ENCODE measurements at regions not wholly inside any gene's neighbourhood (a gene's known extent, or its start where the extent isn't known, plus 50 kb on each side); places are given as distances from the start of the nearest gene placed in this dataset.
"Not testable (repeated sequence)": the region's sequence is repeated elsewhere in the genome, so short reads cannot be mapped to it uniquely, and the experiment has no call there.

DNA sequence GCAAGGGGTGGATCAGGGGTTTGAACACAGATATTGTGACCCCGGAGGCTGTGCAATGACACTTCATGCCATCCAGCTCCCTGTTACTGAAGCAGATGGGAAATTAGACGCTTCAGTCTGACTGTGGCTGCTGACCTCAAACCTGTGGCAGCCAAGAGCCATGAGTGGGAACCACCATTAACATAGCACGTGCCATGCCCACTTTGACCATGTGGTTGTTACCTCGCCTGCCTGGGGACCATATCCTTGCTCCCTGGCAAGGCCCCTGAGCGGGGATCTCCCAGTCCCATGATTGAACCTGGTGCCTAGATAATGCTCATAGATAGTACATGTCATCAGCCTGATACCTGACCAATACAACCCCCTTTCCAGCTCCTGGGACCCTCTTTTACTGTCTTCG is 68.9 kb downstream of the CYP26B1 start:
- no peak for DNase-seq (ENCODE audit: low read depth in 3 of 3)

DNA sequence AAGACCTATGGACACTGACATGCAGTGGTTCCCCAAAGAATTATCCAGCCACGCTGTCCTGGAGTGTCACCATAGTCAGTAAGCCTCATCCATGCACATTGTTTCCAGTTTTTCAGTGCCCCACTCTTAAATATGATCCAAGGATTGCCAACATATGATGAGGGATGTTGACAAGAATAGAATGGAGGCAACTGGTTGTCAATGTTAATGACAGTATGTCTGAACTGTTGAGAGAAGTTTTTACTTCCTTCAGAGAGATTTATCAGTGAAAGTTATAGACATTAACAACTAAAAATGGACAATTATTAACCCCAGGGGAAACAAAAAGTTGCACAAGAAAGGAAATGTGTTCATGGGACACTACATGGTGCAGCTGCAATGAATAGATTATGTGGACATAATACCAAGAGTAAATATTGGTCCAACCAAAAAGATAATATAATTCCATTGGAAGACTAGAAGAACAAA is 69.9 kb downstream of the CYP26B1 start:
- no peak for DNase-seq (ENCODE audit: low read depth in 3 of 3)

GRCh38 chr2:72073373-72073772 is 74.3 kb downstream of the CYP26B1 start:
- DNase-seq (ENCODE audit: low read depth in 3 of 3): not testable (repeated sequence)

DNA sequence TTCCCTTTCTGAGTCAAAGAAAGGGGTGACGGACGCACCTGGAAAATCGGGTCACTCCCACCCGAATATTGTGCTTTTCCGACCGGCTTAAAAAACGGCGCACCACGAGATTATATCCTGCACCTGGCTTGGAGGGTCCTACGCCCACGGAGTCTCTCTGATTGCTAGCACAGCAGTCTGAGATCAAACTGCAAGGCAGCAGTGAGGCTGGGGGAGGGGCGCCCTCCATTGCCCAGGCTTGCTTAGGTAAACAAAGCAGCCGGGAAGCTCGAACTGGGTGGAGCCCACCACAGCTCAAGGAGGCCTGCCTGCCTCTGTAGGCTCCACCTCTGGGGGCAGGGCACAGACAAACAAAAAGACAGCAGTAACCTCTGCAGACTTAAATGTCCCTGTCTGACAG is 83.5 kb downstream of the CYP26B1 start:
- DNase-seq (ENCODE audit: low read depth in 3 of 3): not testable (repeated sequence)

- DNase-seq (ENCODE audit: low read depth in 3 of 3): no peak
Measured at GRCh38 chr2:72062336-72062735, 85.3 kb downstream of the CYP26B1 start.

DNA sequence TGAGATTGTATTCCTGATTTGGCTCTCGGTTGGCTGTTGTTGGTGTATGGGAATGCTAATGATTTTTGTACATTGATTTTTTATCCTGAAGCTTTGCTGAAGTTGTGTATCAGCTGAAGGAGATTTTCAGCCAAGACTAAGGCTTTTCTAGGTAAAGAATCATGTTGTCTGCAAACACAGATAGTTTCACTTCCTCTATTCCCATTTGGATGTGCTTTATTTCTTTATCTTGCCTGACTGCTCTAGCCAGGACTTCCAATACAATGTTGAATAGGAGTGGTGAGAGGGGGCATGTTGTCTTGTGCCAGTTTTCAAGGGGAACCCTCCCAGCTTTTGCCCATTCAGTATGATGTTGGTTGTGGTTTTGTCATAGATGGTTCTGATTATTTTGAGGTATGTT is 90.4 kb downstream of the CYP26B1 start:
- no peak for DNase-seq (ENCODE audit: low read depth in 3 of 3)

GRCh38 chr2:72051971-72052505 is 95.6 kb downstream of the CYP26B1 start:
- DNase-seq (ENCODE audit: low read depth in 3 of 3): no peak

DNA sequence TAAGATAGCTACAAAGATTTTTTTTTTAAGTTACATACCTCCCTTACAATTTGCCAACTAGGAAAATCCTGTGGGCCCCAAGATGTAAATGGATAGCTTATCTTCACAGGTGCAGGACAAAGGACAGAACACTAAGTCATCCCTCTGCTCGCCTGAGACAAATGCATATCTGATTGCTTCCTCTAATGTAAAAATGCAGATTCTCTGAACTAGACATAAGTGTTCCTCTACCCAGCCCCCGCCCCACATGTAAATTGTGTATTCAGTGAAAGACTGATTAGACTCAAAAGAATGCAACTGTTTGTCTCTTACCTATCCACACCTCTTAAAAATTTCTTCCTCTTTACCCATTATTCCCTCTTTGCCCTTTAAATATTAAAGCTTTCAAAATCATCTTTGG is 96.5 kb downstream of the CYP26B1 start:
- DNase-seq (ENCODE audit: low read depth in 3 of 3): no peak

- DNase-seq (ENCODE audit: low read depth in 3 of 3): no peak
Measured at GRCh38 chr2:72050734-72051133, 96.9 kb downstream of the CYP26B1 start.

- no peak for DNase-seq (ENCODE audit: low read depth in 3 of 3)
Measured at GRCh38 chr2:72048881-72049477, 98.7 kb downstream of the CYP26B1 start.

DNA sequence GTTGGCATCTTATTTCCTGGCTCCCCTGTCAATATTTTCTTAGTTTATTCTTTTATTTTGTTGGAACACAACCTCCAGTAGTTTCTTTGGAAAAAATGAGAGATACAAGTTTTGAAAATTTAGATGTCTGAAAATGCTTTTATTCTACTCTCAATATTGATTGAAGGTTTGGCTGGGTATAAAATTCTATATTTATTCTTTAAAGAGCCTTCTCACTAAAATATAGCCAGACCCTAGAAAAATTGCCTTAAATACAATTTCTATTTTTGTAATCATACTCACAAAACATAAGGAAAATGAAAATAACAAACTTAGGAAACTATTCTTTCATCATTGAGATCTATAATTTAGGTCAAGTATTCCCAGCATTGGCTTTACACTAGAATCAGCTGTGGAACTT is 103.7 kb downstream of the CYP26B1 start:
- DNase-seq (ENCODE audit: low read depth in 3 of 3): no peak

- no peak for DNase-seq (ENCODE audit: low read depth in 3 of 3)
Measured at GRCh38 chr2:72041638-72042111, 106.0 kb downstream of the CYP26B1 start.

GRCh38 chr2:72040629-72041571 is 106.8 kb downstream of the CYP26B1 start:
- DNase-seq (ENCODE audit: low read depth in 3 of 3): no peak

- no peak for DNase-seq (ENCODE audit: low read depth in 3 of 3)
Measured at GRCh38 chr2:72038524-72038923, 109.1 kb downstream of the CYP26B1 start.

DNA sequence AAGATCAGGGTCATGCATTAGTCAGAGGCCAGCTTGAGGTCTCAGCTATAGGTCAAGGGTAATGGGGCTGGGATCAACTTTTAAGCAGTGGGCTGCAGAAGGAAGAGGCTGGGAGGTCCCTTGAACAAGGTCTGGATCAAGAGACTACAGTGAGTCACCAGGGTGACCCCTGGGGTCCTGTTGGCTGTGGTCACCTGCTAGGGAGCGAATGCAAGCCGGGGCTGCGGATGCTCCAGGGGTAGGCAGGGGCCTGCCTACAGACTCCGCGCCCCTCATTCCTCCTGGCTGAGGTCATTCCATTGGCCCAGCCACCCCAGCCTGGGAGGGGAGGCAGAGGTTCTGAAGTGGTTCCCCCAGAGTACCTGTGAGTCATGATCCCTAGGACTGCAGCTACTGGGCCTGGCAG is 110.4 kb downstream of the CYP26B1 start:
- no peak for DNase-seq (ENCODE audit: low read depth in 3 of 3)

DNA sequence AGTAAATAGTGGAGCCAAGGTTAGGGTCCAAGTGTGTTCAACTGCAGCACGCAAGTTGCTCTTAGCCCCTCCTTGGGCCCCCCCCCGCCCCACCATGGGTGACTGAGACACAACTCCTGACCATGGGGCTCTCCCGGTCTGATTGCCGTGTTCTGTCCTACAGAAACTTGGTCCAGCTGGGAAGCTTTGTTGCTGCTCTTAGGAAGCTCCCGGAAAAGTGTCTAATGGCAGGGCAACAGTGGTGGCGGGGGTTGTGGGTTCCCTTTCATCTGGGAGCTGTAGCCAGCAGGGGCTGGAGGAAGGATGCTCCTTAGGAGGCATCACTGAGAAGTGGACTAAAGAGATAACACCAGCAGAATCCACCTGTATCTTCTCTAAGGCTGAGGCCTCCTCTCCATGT is 111.1 kb downstream of the CYP26B1 start:
- DNase-seq (ENCODE audit: low read depth in 3 of 3): no peak

GRCh38 chr2:72036173-72036545 is 111.5 kb downstream of the CYP26B1 start:
- DNase-seq (ENCODE audit: low read depth in 3 of 3): no peak

- no peak for DNase-seq (ENCODE audit: low read depth in 3 of 3)
Measured at GRCh38 chr2:72035518-72036172, 112.0 kb downstream of the CYP26B1 start.

DNA sequence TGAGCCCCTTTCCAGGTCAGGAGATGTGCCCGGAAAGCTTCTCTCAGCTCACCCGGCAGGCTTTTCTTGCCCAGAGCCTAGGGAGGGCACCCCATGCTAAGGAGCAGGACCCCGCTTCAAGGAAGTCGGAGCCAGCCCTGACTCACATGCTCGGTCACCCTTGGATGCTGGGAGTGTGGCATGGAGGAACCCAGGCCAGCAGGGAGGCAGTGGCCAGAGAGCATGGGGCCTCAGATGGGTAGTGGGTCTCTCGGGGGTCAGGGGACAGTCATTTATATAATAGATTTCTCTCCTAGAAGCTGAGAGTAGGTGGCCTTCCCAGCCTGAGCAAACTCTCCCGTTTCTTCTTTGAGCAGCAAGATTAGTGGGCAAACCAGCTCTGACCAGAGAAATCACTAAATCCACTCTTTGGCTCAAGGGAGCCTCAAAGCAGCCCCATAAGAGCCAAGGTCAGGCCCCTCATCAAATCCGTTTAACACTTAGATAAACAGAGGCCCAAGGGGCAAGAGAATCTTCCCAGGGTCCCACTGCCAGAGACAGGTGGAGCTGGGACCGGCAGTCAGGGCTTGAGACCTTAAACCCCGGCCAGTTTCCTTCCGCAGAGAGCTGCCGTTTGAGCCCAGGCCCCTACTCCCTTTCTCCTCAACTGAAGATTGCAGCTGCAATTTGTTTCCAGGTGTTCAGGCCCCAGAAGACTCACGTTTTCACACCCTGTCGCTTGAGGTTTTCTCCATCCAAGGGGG is 113.1 kb downstream of the CYP26B1 start:
- no peak for DNase-seq (ENCODE audit: low read depth in 3 of 3)

DNA sequence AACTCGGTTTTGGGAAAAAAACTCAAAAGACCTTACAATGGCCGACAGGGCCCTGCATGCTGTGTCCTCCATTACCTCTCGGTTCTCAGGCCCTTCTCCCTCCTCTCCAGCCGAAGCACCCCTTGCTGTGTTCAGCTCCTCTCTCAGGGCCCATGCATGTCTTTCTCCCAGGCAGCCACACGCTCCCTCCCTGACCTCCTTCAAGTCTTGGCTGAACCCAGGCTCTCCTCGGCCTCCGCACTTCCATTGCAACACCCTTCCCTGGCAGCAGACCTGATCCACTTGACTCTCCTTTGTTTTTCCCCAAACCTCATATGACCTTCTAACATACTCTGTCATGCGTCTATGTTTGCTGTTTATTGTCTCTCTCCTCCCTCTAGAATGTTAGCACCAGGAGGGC is 114.0 kb downstream of the CYP26B1 start:
- DNase-seq (ENCODE audit: low read depth in 3 of 3): no peak

DNA sequence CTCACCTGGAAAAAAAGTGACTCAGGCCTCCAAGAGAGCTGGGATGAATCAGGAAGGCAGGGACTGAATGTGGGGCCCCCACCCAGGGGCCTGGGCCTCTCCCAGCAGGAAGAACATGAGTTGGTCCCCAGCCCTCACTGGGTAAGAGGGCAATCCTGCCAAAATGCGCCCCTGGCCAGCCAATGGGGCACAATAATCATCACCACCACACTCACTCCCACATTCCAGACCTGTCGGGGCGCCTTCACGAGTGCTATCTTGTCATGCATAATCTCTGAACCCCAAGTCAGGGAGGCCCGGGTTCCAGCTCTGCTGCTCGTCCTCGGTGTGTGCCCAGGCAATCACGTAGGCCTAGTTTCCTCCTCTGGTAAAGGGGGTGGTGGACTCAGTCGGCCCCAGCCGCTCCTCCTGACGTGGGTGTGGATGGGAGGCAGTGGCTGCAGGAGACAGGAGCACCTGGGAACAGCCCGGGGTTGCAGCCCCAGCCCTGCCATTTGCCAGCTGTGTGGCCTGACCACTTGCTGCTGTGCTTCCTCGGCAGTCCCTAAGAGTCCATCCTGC is 115.1 kb downstream of the CYP26B1 start:
- no peak for DNase-seq (ENCODE audit: low read depth in 3 of 3)

Data from stimulated activated CD4-positive, alpha-beta T cell treated with anti-CD3 and anti-CD28 coated beads, TNF-alpha, amount 100 ng/mL, for 48 hours (primary cell).